Activated CD4-positive, alpha-beta T cell treated with anti-CD3 and anti-CD28 coated beads, Interleukin-2, amount 50 U/mL, for 1 hour (primary cell): ENCODE measurements at regions not wholly inside any gene's neighbourhood (a gene's known extent, or its start where the extent isn't known, plus 50 kb on each side); places are given as distances from the start of the nearest gene placed in this dataset.

Experiments
- DNase-seq: peaks from one replicate; pipeline ENCODE4 v3.0.0-alpha.2; 2020

- no peak for DNase-seq
Measured at GRCh38 chr17:69908626-69909368, 166.2 kb upstream of the KCNJ16 start.

- DNase-seq: no peak
Measured at GRCh38 chr17:69909389-69909788, 165.6 kb upstream of the KCNJ16 start.

GRCh38 chr17:69912805-69913204 is 162.2 kb upstream of the KCNJ16 start:
- DNase-seq: no peak

- DNase-seq: no peak
Measured at GRCh38 chr17:69913216-69913615, 161.8 kb upstream of the KCNJ16 start.

- DNase-seq: no peak
Measured at GRCh38 chr17:69913616-69914015, 161.4 kb upstream of the KCNJ16 start.

GRCh38 chr17:69914520-69914919 is 160.5 kb upstream of the KCNJ16 start:
- DNase-seq: no peak

GRCh38 chr17:69916761-69917160 is 158.3 kb upstream of the KCNJ16 start:
- DNase-seq: no peak

GRCh38 chr17:69918164-69918563 is 156.9 kb upstream of the KCNJ16 start:
- no peak for DNase-seq

GRCh38 chr17:69919789-69920188 is 155.2 kb upstream of the KCNJ16 start:
- no peak for DNase-seq

- no peak for DNase-seq
Measured at GRCh38 chr17:69921046-69921445, 154.0 kb upstream of the KCNJ16 start.

GRCh38 chr17:69928611-69929010 is 146.4 kb upstream of the KCNJ16 start:
- DNase-seq: no peak

- DNase-seq: no peak
Measured at GRCh38 chr17:69936996-69937395, 138.0 kb upstream of the KCNJ16 start.

GRCh38 chr17:69943058-69943457 is 132.0 kb upstream of the KCNJ16 start:
- no peak for DNase-seq

GRCh38 chr17:69944406-69944805 is 130.6 kb upstream of the KCNJ16 start:
- no peak for DNase-seq

- no peak for DNase-seq
Measured at GRCh38 chr17:69945698-69946185, 129.3 kb upstream of the KCNJ16 start.

GRCh38 chr17:69947027-69947759 is 127.8 kb upstream of the KCNJ16 start:
- DNase-seq: no peak

GRCh38 chr17:69948406-69948805 is 126.6 kb upstream of the KCNJ16 start:
- no peak for DNase-seq

- DNase-seq: no peak
Measured at GRCh38 chr17:69949496-69949895, 125.5 kb upstream of the KCNJ16 start.

GRCh38 chr17:69949973-69950695 is 124.9 kb upstream of the KCNJ16 start:
- no peak for DNase-seq

GRCh38 chr17:69950701-69951418 is 124.2 kb upstream of the KCNJ16 start:
- no peak for DNase-seq

- no peak for DNase-seq
Measured at GRCh38 chr17:69954241-69954925, 120.6 kb upstream of the KCNJ16 start.

GRCh38 chr17:69958063-69958462 is 117.0 kb upstream of the KCNJ16 start:
- no peak for DNase-seq
